CMK (cell line): ENCODE measurements at regions not wholly inside any gene's neighbourhood (a gene's known extent, or its start where the extent isn't known, plus 50 kb on each side); places are given as distances from the start of the nearest gene placed in this dataset.

Experiments used
- DNase-seq: peaks from one replicate; pipeline ENCODE4 v3.0.0-alpha.2; 2010; ENCODE audit warnings: low read depth

- no peak for DNase-seq
These were observed 179.4 kb downstream of the SNAPC1 start for GRCh38 chr14:61941421-61942150.

- DNase-seq = no peak
These were observed 186.2 kb downstream of the SNAPC1 start for GRCh38 chr14:61948376-61948775.

- no peak for DNase-seq
These were observed 188.1 kb downstream of the SNAPC1 start for GRCh38 chr14:61950340-61950739.

- DNase-seq = no peak
These were observed 191.4 kb downstream of the SNAPC1 start for GRCh38 chr14:61953602-61954001.

GRCh38 chr14:61954306-61954705 lies 192.1 kb downstream of the SNAPC1 start:
- DNase-seq = no peak

- no peak for DNase-seq
These were observed 194.3 kb downstream of the SNAPC1 start for GRCh38 chr14:61956517-61956916.

- DNase-seq = no peak
These were observed 197.1 kb downstream of the SNAPC1 start for GRCh38 chr14:61959348-61959747.

- DNase-seq = no peak
These were observed 199.1 kb downstream of the SNAPC1 start for GRCh38 chr14:61961369-61961768.

- no peak for DNase-seq
These were observed 201.7 kb downstream of the SNAPC1 start for GRCh38 chr14:61963926-61964325.

- no peak for DNase-seq
These were observed 203.0 kb downstream of the SNAPC1 start for GRCh38 chr14:61965030-61965745.

- DNase-seq = no peak
These were observed 206.0 kb downstream of the SNAPC1 start for GRCh38 chr14:61968207-61968606.

GRCh38 chr14:61972711-61973110 lies 210.5 kb downstream of the SNAPC1 start:
- no peak for DNase-seq

GRCh38 chr14:61973981-61974380 lies 211.8 kb downstream of the SNAPC1 start:
- no peak for DNase-seq

GRCh38 chr14:61977217-61977616 lies 215.0 kb downstream of the SNAPC1 start:
- no peak for DNase-seq

- DNase-seq = no peak
These were observed 226.0 kb downstream of the SNAPC1 start for GRCh38 chr14:61988240-61988639.

- DNase-seq = no peak
These were observed 229.9 kb downstream of the SNAPC1 start for GRCh38 chr14:61992139-61992538.

- no peak for DNase-seq
These were observed 230.7 kb downstream of the SNAPC1 start for GRCh38 chr14:61992926-61993325.

GRCh38 chr14:61994589-61994988 lies 232.4 kb downstream of the SNAPC1 start:
- DNase-seq = no peak

GRCh38 chr14:61996753-61997152 lies 234.5 kb downstream of the SNAPC1 start:
- no peak for DNase-seq

- DNase-seq = no peak
These were observed 234.9 kb downstream of the SNAPC1 start for GRCh38 chr14:61997161-61997560.

- DNase-seq = no peak
These were observed 239.7 kb downstream of the SNAPC1 start for GRCh38 chr14:62001963-62002362.

GRCh38 chr14:62002642-62003041 lies 240.4 kb downstream of the SNAPC1 start:
- DNase-seq = no peak

- DNase-seq = no peak
These were observed 241.5 kb downstream of the SNAPC1 start for GRCh38 chr14:62003701-62004100.
